ENCODE measurements at regions not wholly inside any gene's neighbourhood (a gene's known extent, or its start where the extent isn't known, plus 50 kb on each side); places are given as distances from the start of the nearest gene placed in this dataset.

GRCh38 chr3:194861375-194861774, 175.7 kb downstream of the FAM43A start:
- no peaks in the 10 kb centered on the region for H3K9me3 ChIP-seq (ENCODE audit: control insufficient read depth, insufficient read depth, low read depth, low read length)
- TF ChIP-seq ZBTB17 (tag by site-specific recombination; IDR thresholded peaks at IDR 0.05) = no peak
- TF ChIP-seq ZNF560 (tag by site-specific recombination; IDR thresholded peaks at IDR 0.05; ENCODE audit: borderline replicate concordance) = no peak
- TF ChIP-seq BCL11A (tag by site-specific recombination; IDR thresholded peaks at IDR 0.05; ENCODE audit: low read depth) = no peak
- TF ChIP-seq, protein P1, sequence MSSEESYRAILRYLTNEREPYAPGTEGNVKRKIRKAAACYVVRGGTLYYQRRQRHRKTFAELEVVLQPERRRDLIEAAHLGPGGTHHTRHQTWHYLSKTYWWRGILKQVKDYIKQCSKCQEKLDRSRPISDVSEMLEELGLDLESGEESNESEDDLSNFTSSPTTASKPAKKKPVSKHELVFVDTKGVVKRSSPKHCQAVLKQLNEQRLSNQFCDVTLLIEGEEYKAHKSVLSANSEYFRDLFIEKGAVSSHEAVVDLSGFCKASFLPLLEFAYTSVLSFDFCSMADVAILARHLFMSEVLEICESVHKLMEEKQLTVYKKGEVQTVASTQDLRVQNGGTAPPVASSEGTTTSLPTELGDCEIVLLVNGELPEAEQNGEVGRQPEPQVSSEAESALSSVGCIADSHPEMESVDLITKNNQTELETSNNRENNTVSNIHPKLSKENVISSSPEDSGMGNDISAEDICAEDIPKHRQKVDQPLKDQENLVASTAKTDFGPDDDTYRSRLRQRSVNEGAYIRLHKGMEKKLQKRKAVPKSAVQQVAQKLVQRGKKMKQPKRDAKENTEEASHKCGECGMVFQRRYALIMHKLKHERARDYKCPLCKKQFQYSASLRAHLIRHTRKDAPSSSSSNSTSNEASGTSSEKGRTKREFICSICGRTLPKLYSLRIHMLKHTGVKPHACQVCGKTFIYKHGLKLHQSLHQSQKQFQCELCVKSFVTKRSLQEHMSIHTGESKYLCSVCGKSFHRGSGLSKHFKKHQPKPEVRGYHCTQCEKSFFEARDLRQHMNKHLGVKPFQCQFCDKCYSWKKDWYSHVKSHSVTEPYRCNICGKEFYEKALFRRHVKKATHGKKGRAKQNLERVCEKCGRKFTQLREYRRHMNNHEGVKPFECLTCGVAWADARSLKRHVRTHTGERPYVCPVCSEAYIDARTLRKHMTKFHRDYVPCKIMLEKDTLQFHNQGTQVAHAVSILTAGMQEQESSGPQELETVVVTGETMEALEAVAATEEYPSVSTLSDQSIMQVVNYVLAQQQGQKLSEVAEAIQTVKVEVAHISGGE (tag by site-specific recombination; conservative IDR thresholded peaks at IDR 0.05; ENCODE audit: low read depth) = no peak
- TF ChIP-seq GLI2 (tag by site-specific recombination; IDR thresholded peaks at IDR 0.05; ENCODE audit: borderline replicate concordance, low read depth) = no peak
- H3K4me3 ChIP-seq (ENCODE audit: low read depth, low read length) = no peak overlapping the region
- H3K36me3 ChIP-seq (ENCODE audit: control insufficient read depth in 2 of 2, insufficient read depth in 1 of 2, low read length in 2 of 2) = no peaks in the 10 kb centered on the region
- no peaks in the 10 kb centered on the region for H3K4me1 ChIP-seq (ENCODE audit: control insufficient read depth, insufficient read depth, low read length)
- H3K27ac ChIP-seq (ENCODE audit: extremely low read depth, low read depth, low read length) = no peak overlapping the region
- POLR2A ChIA-PET = interaction anchor here (0.8 to 1.4 kb wide), 2 partner anchors 9 kb away, joined by 3 read pairs; no protein-coding TSS in a partner anchor
- CTCF ChIA-PET = no interaction called here

DNA sequence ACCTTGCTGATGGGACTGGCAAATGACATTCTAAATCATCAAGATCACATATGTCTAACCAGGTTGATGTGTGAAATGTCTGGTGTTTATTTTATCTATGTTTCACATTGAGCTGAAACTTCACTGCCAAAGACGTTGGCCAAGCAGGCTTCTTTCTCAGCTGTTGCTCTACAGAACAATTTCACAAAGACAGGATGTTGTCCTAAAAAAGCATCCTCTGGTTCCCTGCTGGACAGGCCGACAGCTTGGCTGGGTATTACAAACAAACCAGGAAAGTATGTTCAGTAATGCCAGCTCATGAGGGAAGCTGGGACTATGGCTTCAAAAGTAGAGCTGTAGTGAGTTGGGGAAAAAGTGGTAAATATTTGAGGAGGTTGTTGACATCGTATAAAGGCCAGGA, 179.4 kb downstream of the FAM43A start:
- H3K4me3 ChIP-seq (ENCODE audit: low read depth, low read length) = no peak overlapping the region
- no peak for TF ChIP-seq SALL2 (tag by site-specific recombination; IDR thresholded peaks at IDR 0.05; ENCODE audit: borderline replicate concordance)
- TF ChIP-seq HOXC10 (CRISPR knock-in tag; IDR thresholded peaks at IDR 0.05) = no peak
- TF ChIP-seq ZNF776 (tag by site-specific recombination; IDR thresholded peaks at IDR 0.05; ENCODE audit: borderline replicate concordance) = no peak
- TF ChIP-seq WT1 (tag by site-specific recombination; IDR thresholded peaks at IDR 0.05) = no peak
- no peaks in the 10 kb centered on the region for H3K9me3 ChIP-seq (ENCODE audit: control insufficient read depth, insufficient read depth, low read depth, low read length)
- H3K27ac ChIP-seq (ENCODE audit: extremely low read depth, low read depth, low read length) = no peak overlapping the region
- ChIA-PET CTCF (interaction anchor here (0.6 to 1.1 kb wide), 2 partner anchors 114 to 175 kb away, joined by 3 to 4 read pairs; no protein-coding TSS in a partner anchor), POLR2A (no interaction called here)
- no peaks in the 10 kb centered on the region for H3K4me1 ChIP-seq (ENCODE audit: control insufficient read depth, insufficient read depth, low read length)
- no peaks in the 10 kb centered on the region for H3K36me3 ChIP-seq (ENCODE audit: control insufficient read depth in 2 of 2, insufficient read depth in 1 of 2, low read length in 2 of 2)

DNA sequence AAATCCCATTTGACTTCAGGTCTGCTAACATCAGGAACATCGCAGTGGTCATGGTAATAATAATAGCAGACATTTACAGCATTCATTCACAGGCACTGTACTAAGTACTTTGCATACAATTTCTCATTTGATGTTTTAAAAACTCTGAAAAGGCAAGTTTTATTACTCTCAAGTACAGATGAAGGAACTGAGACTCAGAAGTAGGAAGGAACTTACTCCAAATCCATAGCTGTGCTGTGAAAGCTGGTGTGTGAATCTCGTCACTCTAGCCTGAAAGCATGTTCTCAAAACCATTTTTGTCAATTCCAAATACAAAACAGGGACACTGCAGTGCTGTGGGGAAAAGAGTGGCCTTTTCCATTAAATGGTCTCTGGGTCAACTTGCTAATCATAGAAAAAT, 179.9 kb downstream of the FAM43A start:
- POLR2A ChIA-PET = no interaction called here
- H3K9me3 ChIP-seq (ENCODE audit: control insufficient read depth, insufficient read depth, low read depth, low read length) = no peaks in the 10 kb centered on the region
- no peak overlapping the region for H3K27ac ChIP-seq (ENCODE audit: extremely low read depth, low read depth, low read length)
- CTCF ChIA-PET = interaction anchor here (0.6 to 1.1 kb wide), 3 partner anchors 104 to 176 kb away, joined by 3 to 4 read pairs (median 3); no protein-coding TSS in a partner anchor
- H3K36me3 ChIP-seq (ENCODE audit: control insufficient read depth in 2 of 2, insufficient read depth in 1 of 2, low read length in 2 of 2) = no peaks in the 10 kb centered on the region
- no peaks in the 10 kb centered on the region for H3K4me1 ChIP-seq (ENCODE audit: control insufficient read depth, insufficient read depth, low read length)
- no peak overlapping the region for H3K4me3 ChIP-seq (ENCODE audit: low read depth, low read length)
- TF ChIP-seq ZNF510 (tag by site-specific recombination; IDR thresholded peaks at IDR 0.05; ENCODE audit: insufficient replicate concordance) (no peak), ZNF843 (tag by site-specific recombination; IDR thresholded peaks at IDR 0.05) (no peak), ZNF426 (tag by site-specific recombination; IDR thresholded peaks at IDR 0.05) (no peak), FEZF1 (tag by site-specific recombination; IDR thresholded peaks at IDR 0.05) (no peak), ZNF658 (tag by site-specific recombination; IDR thresholded peaks at IDR 0.05) (no peak)
- TF ChIP-seq, protein P2, sequence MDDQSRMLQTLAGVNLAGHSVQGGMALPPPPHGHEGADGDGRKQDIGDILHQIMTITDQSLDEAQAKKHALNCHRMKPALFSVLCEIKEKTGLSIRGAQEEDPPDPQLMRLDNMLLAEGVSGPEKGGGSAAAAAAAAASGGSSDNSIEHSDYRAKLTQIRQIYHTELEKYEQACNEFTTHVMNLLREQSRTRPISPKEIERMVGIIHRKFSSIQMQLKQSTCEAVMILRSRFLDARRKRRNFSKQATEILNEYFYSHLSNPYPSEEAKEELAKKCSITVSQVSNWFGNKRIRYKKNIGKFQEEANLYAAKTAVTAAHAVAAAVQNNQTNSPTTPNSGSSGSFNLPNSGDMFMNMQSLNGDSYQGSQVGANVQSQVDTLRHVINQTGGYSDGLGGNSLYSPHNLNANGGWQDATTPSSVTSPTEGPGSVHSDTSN (CRISPR knock-in tag; IDR thresholded peaks at IDR 0.05) = no peak
